Skeletal muscle tissue (tissue), 3 donors: ENCODE measurements at regions not wholly inside any gene's neighbourhood (a gene's known extent, or its start where the extent isn't known, plus 50 kb on each side); places are given as distances from the start of the nearest gene placed in this dataset.
A peak's percentile ranks its signal among the peaks of the same experiment; 100 is the strongest.
"Not testable (repeated sequence)": the region's sequence is repeated elsewhere in the genome, so short reads cannot be mapped to it uniquely, and the experiment has no call there.

Source experiments
- H3K27ac ChIP-seq: one replicate; pipeline ENCODE4 v1.7.0; 2013; ENCODE audit warnings: mild to moderate bottlenecking, low read depth, low read length, inconsistent platforms
- H3K27me3 ChIP-seq, 3 donors: one replicate each; pipeline ENCODE4 v1.7.0; 2013; ENCODE audit warnings: low read length in 3 of 3; ENCODE audit not compliant: control insufficient read depth in 3 of 3, insufficient read depth in 3 of 3
- H3K36me3 ChIP-seq, 3 donors: one replicate each; pipeline ENCODE4 v1.7.0; 2013; ENCODE audit warnings: low read length in 3 of 3; ENCODE audit not compliant: control insufficient read depth in 3 of 3, insufficient read depth in 3 of 3
- H3K4me1 ChIP-seq, 3 donors: one replicate each; pipeline ENCODE4 v1.7.0; 2013; ENCODE audit warnings: low read length in 3 of 3, mild to moderate bottlenecking in 3 of 3; ENCODE audit not compliant: control insufficient read depth in 3 of 3, insufficient read depth in 3 of 3
- H3K4me3 ChIP-seq, 3 donors: one replicate each; pipeline ENCODE4 v1.7.0; 2013; ENCODE audit warnings: low read length in 3 of 3
- H3K9ac ChIP-seq, 3 donors: one replicate each; pipeline ENCODE4 v1.7.0; 2013; ENCODE audit warnings: low read length in 3 of 3, mild to moderate bottlenecking in 3 of 3, moderate library complexity in 2 of 3, low read depth in 1 of 3
- H3K9me3 ChIP-seq, 3 donors: one replicate each; pipeline ENCODE4 v1.7.0; 2013; ENCODE audit warnings: low read length in 3 of 3; ENCODE audit not compliant: control insufficient read depth in 3 of 3
- donor health status: Osteomylitis.

DNA sequence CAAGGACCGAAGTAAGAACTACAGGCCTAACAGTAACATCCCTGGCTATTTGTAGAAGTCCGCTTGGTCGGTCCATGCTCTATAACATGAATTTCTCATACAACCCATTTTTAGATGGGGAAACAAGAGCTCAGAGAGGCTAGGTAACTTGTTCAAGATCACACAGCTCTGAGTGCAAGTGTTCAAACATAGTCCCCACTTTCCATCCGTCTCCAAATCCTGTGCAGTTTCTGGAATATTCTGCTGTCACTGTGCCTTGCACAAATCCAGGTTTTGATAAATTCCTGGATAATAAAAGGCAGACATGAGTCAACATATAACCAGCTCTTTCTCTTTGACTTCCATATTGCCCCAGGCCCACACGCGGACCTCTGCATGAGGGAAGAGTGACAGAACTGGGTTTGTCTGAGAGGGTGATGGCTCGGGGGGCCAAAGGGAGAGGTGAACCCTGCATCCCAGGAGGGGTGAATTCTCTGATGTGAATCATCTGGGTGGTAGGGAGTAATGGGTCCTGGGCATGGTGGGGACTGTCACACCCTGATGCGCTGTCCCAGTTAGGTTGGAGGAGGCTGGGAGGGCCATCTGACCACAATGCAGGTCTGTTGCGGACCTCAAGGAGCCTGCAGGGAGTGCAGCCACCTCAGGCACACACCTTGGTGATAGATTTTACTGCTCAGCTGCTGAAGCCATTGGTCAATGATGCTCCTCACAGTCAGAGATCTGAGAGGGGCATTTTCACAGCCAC lies 162.2 kb downstream of the SMAD6 start:
- H3K9ac ChIP-seq, result no peak overlapping the region
- peaks cover 5 to 7% (median 6%) of the 10 kb centered on the region in 3 donors for H3K4me1 ChIP-seq
- H3K36me3 ChIP-seq, result no peaks in the 10 kb centered on the region
- no peak overlapping the region for H3K4me3 ChIP-seq
- no peak overlapping the region for H3K27ac ChIP-seq
- H3K27me3 ChIP-seq, result peaks cover 0 to 10% (median 9%) of the 10 kb centered on the region in 3 donors
- H3K9me3 ChIP-seq, result no peaks in the 10 kb centered on the region

DNA sequence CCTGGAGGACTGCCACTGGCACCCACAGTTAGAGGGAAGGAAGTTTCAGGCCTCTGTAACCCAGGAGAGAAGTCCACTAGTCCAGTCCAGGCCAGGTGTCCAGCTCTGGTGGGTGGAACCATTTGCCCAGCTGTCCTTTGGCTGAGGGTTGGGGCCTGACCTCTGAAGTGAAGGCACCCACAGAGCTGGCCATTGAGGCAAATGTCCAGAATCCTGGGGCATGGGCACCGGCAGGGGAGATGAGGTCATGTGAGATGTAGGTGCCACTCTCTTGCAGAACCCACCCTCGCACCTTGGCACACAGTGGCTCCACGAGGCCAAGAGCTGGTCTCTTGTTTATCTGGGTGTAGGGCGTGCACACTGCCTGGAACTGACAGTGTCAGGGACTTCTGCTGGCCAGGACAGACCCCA lies 162.8 kb downstream of the SMAD6 start:
- Histone ChIP-seq H3K9me3 (no peaks in the 10 kb centered on the region), H3K27me3 (peaks cover 0 to 9% (median 8%) of the 10 kb centered on the region in 3 donors), H3K4me3 (no peak overlapping the region), H3K9ac (no peak overlapping the region), H3K27ac (no peak overlapping the region), H3K4me1 (peaks cover 5 to 7% (median 6%) of the 10 kb centered on the region in 3 donors), H3K36me3 (no peaks in the 10 kb centered on the region)

DNA sequence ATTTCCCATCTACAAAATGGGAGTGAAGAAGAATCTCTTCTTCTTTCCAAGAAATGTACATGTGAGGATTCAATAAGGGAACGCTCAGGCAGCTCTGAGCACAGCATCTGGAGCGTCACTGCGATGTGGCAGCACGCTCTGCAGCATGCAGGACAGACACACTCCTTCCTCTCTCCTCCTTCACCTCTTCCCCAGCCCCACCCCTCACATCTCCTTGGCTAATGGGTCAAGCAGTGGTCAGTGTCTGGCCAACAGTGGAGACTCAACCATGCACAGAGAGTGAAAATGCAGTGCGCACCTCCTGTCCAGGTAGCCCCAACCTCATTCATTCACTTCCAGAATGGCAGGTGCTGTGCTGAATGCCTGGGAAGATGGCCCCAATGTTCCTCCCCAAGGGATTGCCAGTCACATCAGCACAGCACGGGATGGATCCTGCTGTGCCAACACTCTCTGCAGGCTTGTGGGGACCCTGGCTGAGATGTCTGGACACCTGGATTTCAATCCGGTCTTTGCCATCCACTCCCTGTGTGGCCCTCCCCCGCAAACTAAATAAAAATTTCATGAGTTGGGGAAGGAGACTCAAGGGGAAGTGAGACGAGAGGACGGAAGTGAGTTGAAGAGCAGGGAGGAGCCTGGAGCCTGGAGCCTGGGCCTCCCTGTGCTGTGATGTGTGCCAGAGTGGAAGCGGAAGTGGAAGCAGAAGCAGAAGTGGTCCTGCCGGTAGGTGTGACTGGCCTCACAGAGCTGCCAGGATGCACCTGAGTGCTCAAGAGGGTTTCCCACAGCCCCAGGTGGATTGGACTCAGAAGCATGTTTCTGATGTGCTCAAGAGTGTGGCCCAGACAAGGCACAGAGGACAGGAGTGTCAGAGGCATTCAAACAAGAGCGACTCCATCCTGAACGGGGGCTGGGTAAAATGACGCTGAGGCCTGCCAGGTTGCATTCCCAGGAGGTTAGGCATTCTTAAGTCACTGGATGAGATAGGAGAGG lies 163.9 kb downstream of the SMAD6 start:
- Histone ChIP-seq H3K4me1 (peaks cover 5 to 7% (median 6%) of the 10 kb centered on the region in 3 donors), H3K36me3 (no peaks in the 10 kb centered on the region), H3K4me3 (no peak overlapping the region), H3K27me3 (peaks cover 0 to 9% (median 7%) of the 10 kb centered on the region in 3 donors), H3K9me3 (no peaks in the 10 kb centered on the region), H3K9ac (no peak overlapping the region), H3K27ac (no peak overlapping the region)

DNA sequence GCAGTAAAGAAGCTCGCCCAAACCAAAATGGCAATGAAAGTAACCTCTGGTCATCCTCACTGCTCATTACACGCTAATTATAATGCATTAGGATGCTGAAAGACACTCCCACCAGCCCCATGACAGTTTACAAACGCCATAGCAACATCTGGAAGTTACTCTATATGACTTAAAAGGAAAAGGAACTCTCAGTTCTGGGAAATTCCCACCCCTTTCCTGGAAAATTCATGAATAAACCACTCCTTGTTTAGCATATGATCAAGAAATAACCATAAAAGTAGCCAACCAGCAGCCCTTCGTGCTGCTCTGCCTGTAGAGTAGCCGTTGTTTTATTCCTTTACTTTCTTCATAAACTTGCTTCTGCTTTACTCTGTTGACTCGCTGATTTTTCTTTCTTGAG lies 164.6 kb downstream of the SMAD6 start:
- Histone ChIP-seq H3K36me3 (no peaks in the 10 kb centered on the region), H3K4me3 (no peak overlapping the region), H3K27ac (no peak overlapping the region), H3K9me3 (no peaks in the 10 kb centered on the region), H3K27me3 (peaks cover 0 to 9% (median 7%) of the 10 kb centered on the region in 3 donors), H3K9ac (no peak overlapping the region), H3K4me1 (peaks cover 5 to 7% (median 6%) of the 10 kb centered on the region in 3 donors)

DNA sequence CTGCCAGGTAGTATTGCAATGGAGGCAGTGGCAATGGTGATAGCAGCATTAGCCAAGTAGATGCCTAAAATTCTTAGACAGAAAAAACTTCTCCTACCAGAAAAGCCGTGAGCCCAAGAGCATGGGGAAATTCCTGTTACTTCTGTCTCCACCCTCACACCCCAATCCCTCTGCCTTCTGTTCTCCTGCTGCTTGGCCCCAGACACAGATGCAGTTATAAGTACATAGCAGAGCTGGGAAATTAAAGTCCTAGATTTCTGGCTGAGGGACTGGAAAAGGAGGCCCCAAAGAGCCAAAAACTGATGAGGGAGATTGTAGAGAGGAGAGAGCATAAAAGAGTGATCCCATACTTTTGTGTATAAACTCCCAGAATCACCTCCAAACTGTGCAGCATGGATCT lies 166.9 kb downstream of the SMAD6 start:
- H3K27me3 ChIP-seq, result peaks cover 0 to 9% (median 5%) of the 10 kb centered on the region in 3 donors
- no peaks in the 10 kb centered on the region for H3K4me1 ChIP-seq
- no peaks in the 10 kb centered on the region for H3K9me3 ChIP-seq
- no peak overlapping the region for H3K9ac ChIP-seq
- H3K4me3 ChIP-seq, result no peak overlapping the region
- H3K27ac ChIP-seq, result no peak overlapping the region
- no peaks in the 10 kb centered on the region for H3K36me3 ChIP-seq

DNA sequence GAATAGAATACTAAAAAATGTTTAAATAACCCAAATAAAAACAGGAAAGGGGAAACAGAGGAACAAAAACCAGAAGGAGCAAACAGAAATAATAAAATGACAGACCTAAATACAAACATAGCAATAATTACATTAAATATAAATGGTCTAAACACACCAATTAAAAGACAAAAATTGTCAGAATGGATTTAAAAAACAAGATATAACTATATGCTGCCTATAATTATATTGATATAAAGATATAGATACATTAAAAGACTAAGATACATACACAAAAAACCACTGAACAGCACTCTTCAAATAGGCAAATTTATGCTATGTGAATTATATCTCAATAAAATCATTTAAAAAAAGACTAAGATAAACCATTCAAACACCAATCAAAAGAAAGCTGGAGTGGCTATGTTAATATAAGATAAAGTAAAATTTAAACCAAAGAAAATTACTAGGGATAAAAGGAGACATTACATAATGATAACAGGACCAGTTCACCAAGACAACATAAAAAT lies 168.9 kb downstream of the SMAD6 start:
- Histone ChIP-seq H3K4me3 (peak overlapping the region in 1 of 3 donors; percentile 7), H3K9me3 (no peaks in the 10 kb centered on the region), H3K27me3 (peaks cover 0 to 2% (median 0%) of the 10 kb centered on the region in 3 donors), H3K27ac (no peak overlapping the region), H3K9ac (no peak overlapping the region), H3K36me3 (no peaks in the 10 kb centered on the region), H3K4me1 (peaks cover 0 to 1% (median 0%) of the 10 kb centered on the region in 3 donors)

DNA sequence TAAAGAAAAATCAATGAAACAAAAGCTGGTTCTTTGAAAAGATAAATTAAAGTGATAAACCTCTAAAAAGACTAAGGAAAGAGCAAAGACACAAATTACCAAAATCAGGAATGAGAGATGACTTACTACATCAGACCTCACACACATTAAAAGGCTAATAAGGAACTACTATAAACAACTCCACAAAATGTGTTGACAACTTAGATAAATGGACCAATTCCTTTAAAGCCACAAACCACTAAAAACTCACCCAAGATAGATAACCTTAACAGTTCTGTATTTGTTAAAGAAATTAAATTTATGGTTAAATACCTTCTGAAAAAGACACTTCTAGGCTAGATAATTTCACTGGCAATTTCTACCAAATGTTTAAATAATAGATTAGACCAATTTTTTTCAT lies 170.4 kb downstream of the SMAD6 start:
- H3K4me3 ChIP-seq, result no peak overlapping the region
- H3K9me3 ChIP-seq, result no peaks in the 10 kb centered on the region
- no peaks in the 10 kb centered on the region for H3K36me3 ChIP-seq
- no peak overlapping the region for H3K9ac ChIP-seq
- H3K4me1 ChIP-seq, result peaks cover 9 to 15% (median 10%) of the 10 kb centered on the region in 3 donors
- no peak overlapping the region for H3K27ac ChIP-seq
- H3K27me3 ChIP-seq, result peaks cover 0 to 3% (median 0%) of the 10 kb centered on the region in 3 donors

DNA sequence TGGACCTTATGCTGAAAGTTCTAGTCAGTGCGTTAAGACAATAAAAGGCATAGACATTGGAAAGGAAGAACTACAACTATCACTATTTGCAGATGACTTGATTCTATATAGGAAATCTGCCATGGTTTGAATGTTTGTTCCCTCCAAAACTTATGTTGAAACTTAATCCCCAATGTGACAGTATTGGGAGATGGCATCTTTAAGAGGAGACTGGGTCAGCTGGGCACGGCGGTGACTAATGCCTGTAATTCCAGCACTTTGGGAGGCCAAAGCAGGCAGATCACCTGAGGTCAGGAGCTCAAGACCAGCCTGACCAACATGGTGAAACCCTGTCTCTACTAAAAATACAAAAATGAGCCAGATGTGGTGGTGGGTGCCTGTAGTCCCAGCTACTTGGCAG lies 171.3 kb downstream of the SMAD6 start:
- peaks cover 17 to 24% (median 18%) of the 10 kb centered on the region in 3 donors for H3K4me1 ChIP-seq
- H3K36me3 ChIP-seq, H3K27me3 ChIP-seq, H3K27ac ChIP-seq, H3K9ac ChIP-seq, H3K9me3 ChIP-seq, H3K4me3 ChIP-seq: not testable (repeated sequence)

DNA sequence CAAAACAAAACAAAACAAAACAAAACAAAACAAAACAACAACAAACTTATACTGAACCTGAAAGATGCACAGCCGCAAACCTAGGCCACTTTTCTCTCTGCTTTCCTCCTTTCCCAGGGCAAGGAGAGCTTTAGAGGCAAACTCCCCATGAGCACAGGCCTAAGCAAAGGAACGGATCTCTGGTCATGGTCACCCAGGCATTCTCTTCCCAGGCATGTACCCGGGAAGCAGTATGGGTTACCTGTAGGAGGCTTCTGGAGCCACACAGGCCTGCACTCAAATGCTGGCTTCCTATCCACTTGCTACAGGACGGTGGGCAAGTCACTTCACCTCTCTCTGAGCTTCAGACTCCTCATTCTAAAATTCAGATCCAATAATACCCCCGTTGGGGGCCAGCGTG lies 171.8 kb downstream of the SMAD6 start:
- no peaks in the 10 kb centered on the region for H3K36me3 ChIP-seq

More for the DNA sequence above, 171.8 kb downstream of the SMAD6 start:
- Histone ChIP-seq H3K9me3 (no peaks in the 10 kb centered on the region), H3K27ac (no peak overlapping the region), H3K4me1 (peaks cover 21 to 30% (median 22%) of the 10 kb centered on the region in 3 donors), H3K9ac (no peak overlapping the region), H3K27me3 (peaks cover 0 to 3% (median 0%) of the 10 kb centered on the region in 3 donors), H3K4me3 (no peak overlapping the region)
